SK-N-MC (cell line): ENCODE measurements at regions not wholly inside any gene's neighbourhood (a gene's known extent, or its start where the extent isn't known, plus 50 kb on each side); places are given as distances from the start of the nearest gene placed in this dataset.

ENCODE experiments used
- DNase-seq: peaks from one replicate; pipeline ENCODE4 v3.0.0-alpha.2; 2011; ENCODE audit warnings: low read depth, low spot score
- H3K27ac ChIP-seq: fragments of 200-600 bp; sonication (generic); 2 replicates; pipeline ENCODE4 v1.5.1; 2016; ENCODE audit warnings: mixed run types
- H3K36me3 ChIP-seq: fragments of 200-600 bp; sonication (generic); 2 replicates; pipeline ENCODE4 v1.6.1; 2017; ENCODE audit warnings: antibody characterized with exemption, low read length, mixed read lengths; ENCODE audit not compliant: insufficient read depth
- H3K4me3 ChIP-seq: fragments of 200-600 bp; sonication (generic); 2 replicates; pipeline ENCODE4 v1.5.1; 2016
- H3K9ac ChIP-seq: fragments of 200-600 bp; sonication (generic); 2 replicates; pipeline ENCODE4 v1.8.0; 2017; ENCODE audit warnings: mixed run types, mixed read lengths; ENCODE audit not compliant: insufficient read length
- H3K9me3 ChIP-seq: fragments of 200-600 bp; sonication (generic); 2 replicates; pipeline ENCODE4 v1.6.1; 2017; ENCODE audit warnings: low read depth, mild to moderate bottlenecking, antibody characterized with exemption, low read length, moderate library complexity, mixed read lengths
- EZH2 ChIP-seq: fragments of 200-600 bp; sonication (generic); IDR thresholded peaks from one replicate; pipeline ENCODE4 v1.6.1; 2017; ENCODE audit warnings: antibody characterized with exemption
- FOXP2 ChIP-seq: optimal IDR thresholded peaks from 2 replicates; pipeline ENCODE3; 2011; ENCODE audit warnings: mild to moderate bottlenecking, moderate library complexity; ENCODE audit not compliant: insufficient read depth; ENCODE audit errors: extremely low read length, control extremely low read depth
- POLR2AphosphoS5 ChIP-seq: IDR thresholded peaks from 2 replicates; pipeline ENCODE4 v1.6.1; 2012; ENCODE audit warnings: mild to moderate bottlenecking, low read depth, low read length, borderline replicate concordance

DNA sequence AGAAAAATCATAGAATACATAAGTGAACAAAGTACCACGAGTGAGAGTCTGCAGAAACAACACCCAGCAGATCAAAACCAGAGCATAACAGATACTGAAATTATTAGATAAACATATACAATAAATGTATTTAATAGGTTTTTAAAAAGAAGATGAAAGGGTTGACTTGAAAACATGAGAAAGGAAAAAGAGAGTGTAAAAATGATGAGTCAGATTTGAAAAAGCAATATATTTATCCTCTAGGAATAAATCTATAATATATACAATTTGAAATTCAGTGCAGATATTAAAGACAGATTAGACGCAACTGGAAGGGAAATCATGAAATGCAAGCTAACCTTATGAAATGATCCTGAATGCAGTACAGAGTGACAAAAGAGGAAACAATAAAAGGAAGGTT is 170.2 kb upstream of the RUNX1 start:
- H3K27ac ChIP-seq: no peak overlapping the region
- no peak for DNase-seq
- no peak overlapping the region for H3K4me3 ChIP-seq
- H3K9ac ChIP-seq: no peak overlapping the region
- H3K9me3 ChIP-seq: no peaks in the 10 kb centered on the region
- TF ChIP-seq POLR2AphosphoS5: no peak
- no peak for TF ChIP-seq FOXP2
- no peak for TF ChIP-seq EZH2
- H3K36me3 ChIP-seq: no peaks in the 10 kb centered on the region

DNA sequence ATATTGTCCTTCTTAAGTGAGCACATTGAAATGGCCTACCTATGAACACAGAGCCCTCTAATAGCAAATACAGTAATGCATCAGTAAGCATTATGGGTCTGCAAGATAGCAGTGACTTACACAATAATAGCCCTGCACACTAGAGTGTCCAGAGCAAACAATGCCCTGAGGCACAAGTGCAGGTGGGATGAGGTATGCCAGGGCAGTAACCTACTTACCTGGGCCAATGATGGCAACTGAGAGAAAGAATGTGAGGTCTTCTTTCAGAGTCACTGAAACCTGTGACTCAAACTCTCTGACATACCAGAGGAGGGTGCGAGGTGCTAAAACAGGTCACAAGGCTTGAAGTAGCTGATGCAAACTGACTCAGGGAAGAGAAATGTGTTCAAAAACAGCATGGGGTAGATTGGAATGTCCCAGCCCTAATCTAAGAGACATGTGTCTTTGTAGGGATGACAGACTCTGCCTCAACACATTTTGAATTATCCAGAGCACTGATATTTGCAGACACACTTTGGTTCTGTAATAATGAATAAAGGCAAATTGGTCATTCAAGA is 168.5 kb upstream of the RUNX1 start:
- DNase-seq: no peak
- no peaks in the 10 kb centered on the region for H3K9me3 ChIP-seq
- no peak overlapping the region for H3K27ac ChIP-seq
- H3K4me3 ChIP-seq: no peak overlapping the region
- no peaks in the 10 kb centered on the region for H3K36me3 ChIP-seq
- H3K9ac ChIP-seq: no peak overlapping the region
- no peak for TF ChIP-seq EZH2
- TF ChIP-seq POLR2AphosphoS5: no peak
- no peak for TF ChIP-seq FOXP2

- Histone ChIP-seq H3K9me3 (no peaks in the 10 kb centered on the region), H3K36me3 (no peaks in the 10 kb centered on the region), H3K9ac (no peak overlapping the region), H3K27ac (no peak overlapping the region), H3K4me3 (no peak overlapping the region)
- TF ChIP-seq POLR2AphosphoS5 (no peak), EZH2 (no peak), FOXP2 (no peak)
- DNase-seq: no peak
These were observed 167.9 kb upstream of the RUNX1 start for GRCh38 chr21:35216996-35217395.

DNA sequence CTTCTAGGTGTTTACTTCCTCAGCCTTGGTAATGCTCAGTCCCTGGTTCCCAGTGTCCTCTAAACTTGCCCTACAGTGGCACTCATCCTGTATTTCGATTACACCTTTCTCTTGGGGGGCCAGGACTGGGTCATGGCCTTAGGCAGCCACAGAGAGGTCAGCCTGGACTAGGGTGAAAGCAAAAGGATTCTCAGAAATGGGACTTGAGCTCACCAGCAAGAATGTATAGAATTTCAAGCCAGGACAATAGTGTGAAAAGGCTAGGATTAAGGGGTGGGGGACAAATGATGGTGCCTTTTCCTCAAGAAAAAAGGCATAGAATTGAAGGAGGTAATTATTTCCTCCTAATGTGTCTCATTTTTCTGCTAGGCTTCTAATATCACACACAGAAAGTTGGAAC is 166.8 kb upstream of the RUNX1 start:
- DNase-seq: no peak
- TF ChIP-seq POLR2AphosphoS5 (no peak), FOXP2 (no peak), EZH2 (no peak)
- Histone ChIP-seq H3K36me3 (no peaks in the 10 kb centered on the region), H3K27ac (no peak overlapping the region), H3K9me3 (no peaks in the 10 kb centered on the region), H3K9ac (no peak overlapping the region), H3K4me3 (no peak overlapping the region)

- H3K27ac ChIP-seq: no peak overlapping the region
- TF ChIP-seq POLR2AphosphoS5 (no peak), EZH2 (no peak), FOXP2 (no peak)
- H3K36me3 ChIP-seq: no peaks in the 10 kb centered on the region
- no peaks in the 10 kb centered on the region for H3K9me3 ChIP-seq
- no peak overlapping the region for H3K9ac ChIP-seq
- H3K4me3 ChIP-seq: no peak overlapping the region
- DNase-seq: no peak
These were observed 163.5 kb upstream of the RUNX1 start for GRCh38 chr21:35212393-35213127.

GRCh38 chr21:35211782-35212181 is 162.7 kb upstream of the RUNX1 start:
- H3K9me3 ChIP-seq: no peaks in the 10 kb centered on the region
- no peak overlapping the region for H3K4me3 ChIP-seq
- H3K36me3 ChIP-seq: no peaks in the 10 kb centered on the region
- no peak for TF ChIP-seq EZH2
- TF ChIP-seq FOXP2: no peak
- TF ChIP-seq POLR2AphosphoS5: no peak
- no peak overlapping the region for H3K27ac ChIP-seq
- H3K9ac ChIP-seq: no peak overlapping the region
- DNase-seq: no peak

DNA sequence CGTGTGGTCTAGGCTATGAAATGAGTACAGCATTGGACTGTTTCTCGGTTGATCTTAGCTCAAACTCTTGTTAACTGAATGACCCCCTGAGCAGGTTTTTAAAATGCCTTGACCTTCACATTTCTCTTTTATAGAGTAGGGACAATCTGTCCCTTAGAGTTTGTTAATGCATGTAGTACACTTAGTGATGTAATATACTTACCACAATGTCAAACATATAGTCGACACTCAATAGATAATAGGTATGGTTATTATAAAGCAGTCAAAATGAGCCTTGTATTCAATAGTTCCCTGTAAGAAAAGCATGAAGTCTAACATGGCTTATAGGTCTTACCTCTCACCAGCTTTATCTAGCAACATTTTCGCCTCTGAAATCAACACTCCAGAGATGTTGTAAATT is 161.0 kb upstream of the RUNX1 start:
- H3K4me3 ChIP-seq: no peak overlapping the region
- H3K9ac ChIP-seq: no peak overlapping the region
- H3K36me3 ChIP-seq: no peaks in the 10 kb centered on the region
- no peak for DNase-seq
- H3K27ac ChIP-seq: no peak overlapping the region
- TF ChIP-seq FOXP2 (no peak), EZH2 (no peak), POLR2AphosphoS5 (no peak)
- H3K9me3 ChIP-seq: no peaks in the 10 kb centered on the region

DNA sequence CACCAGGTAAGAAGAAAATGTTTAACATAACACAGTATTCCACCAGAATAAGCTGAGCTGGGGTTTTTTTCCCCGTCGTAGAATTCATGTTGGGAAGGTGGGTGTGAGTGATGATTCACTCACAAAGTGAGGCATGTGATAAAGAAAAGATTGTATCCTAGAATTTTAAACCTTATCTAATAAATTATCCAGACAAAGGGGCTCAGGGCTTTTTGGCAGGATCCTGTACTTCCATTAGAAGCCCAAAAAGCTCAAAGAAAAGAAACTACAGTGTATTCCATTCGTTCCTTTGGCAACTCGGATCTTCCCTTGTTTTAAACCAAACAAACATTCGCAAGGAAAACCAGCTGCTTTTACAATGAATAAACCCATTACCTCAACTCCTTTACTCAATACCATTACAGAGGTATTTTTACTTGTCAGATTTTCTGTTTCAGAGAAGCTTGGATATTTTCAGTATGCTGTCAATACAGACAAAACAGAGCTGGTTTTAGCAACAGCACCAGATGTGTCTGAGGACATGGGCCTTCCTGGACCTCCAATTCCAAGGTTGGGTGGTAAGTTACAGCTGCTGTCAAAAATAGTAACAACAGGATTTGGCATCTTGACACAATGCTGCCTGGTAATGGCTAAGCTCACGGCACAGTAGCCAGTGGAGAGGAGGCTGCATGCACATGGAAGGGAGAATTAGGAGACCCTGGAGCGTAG is 159.9 kb upstream of the RUNX1 start:
- H3K9ac ChIP-seq: no peak overlapping the region
- no peaks in the 10 kb centered on the region for H3K9me3 ChIP-seq
- no peak for TF ChIP-seq EZH2
- no peak for TF ChIP-seq POLR2AphosphoS5
- H3K36me3 ChIP-seq: no peaks in the 10 kb centered on the region
- no peak overlapping the region for H3K4me3 ChIP-seq
- DNase-seq: no peak
- H3K27ac ChIP-seq: no peak overlapping the region

DNA sequence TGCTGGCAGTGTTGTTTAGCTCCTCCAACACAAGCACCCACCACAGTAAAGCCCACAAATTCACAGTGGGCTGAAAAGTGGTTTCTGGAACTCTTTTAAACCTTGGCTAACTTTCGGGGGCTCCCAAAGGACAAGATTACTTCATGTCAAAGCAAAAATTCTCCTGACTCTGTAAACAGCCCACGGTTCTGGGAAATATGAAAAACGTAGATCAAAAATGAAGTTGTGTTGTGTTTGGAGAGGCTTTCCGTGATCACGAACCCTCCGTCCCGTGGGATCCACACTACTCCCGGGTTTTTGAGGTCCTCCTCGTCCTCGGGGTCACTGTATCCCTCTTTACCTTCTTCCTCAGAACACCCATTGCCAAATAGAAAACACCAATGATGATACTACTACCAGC is 159.0 kb upstream of the RUNX1 start:
- DNase-seq: no peak
- Histone ChIP-seq H3K9ac (no peak overlapping the region), H3K36me3 (no peaks in the 10 kb centered on the region), H3K27ac (no peak overlapping the region), H3K9me3 (no peaks in the 10 kb centered on the region), H3K4me3 (no peak overlapping the region)
- no peak for TF ChIP-seq FOXP2
- TF ChIP-seq POLR2AphosphoS5: no peak
